Stomach (tissue), 8 donors: ENCODE measurements at regions not wholly inside any gene's neighbourhood (a gene's known extent, or its start where the extent isn't known, plus 50 kb on each side); places are given as distances from the start of the nearest gene placed in this dataset.

ENCODE experiments used
- DNase-seq, 2 donors: peaks; one replicate each; pipeline versions ENCODE4 v3.0.0 to v3.0.0-alpha.2; 2013 to 2019
- H3K27ac ChIP-seq, 5 donors: fragments of 200-600 bp in 4 of 5; sonication (generic) in 4 of 5; one replicate each; pipeline ENCODE4 v1.5.1; 2013 to 2019; ENCODE audit warnings: mild to moderate bottlenecking in 1 of 5, moderate library complexity in 1 of 5
- H3K27me3 ChIP-seq, 3 donors: fragments of 200-600 bp; sonication (generic); one replicate each; pipeline ENCODE4 v1.5.1; 2017 to 2019; ENCODE audit warnings: mixed run types in 1 of 3
- H3K36me3 ChIP-seq, 4 donors: fragments of 200-600 bp; sonication (generic); 1 replicate in 3 of 4; 2 replicates in 1 of 4; pipeline ENCODE4 v1.5.1; 2016 to 2019
- H3K4me1 ChIP-seq, 4 donors: fragments of 200-600 bp; sonication (generic); one replicate each; pipeline ENCODE4 v1.5.1; 2016 to 2019
- H3K4me3 ChIP-seq, 4 donors: fragments of 200-600 bp; sonication (generic) in 3 of 4; one replicate each; pipeline ENCODE4 v1.5.1; 2016 to 2019; ENCODE audit warnings: mild to moderate bottlenecking in 1 of 4
- H3K9me3 ChIP-seq, 4 donors: fragments of 200-600 bp; sonication (generic); one replicate each; pipeline ENCODE4 v1.5.1; 2016 to 2019
- CTCF ChIP-seq, 7 experiments: fragments of 450-650 bp in 4 of 7; fragments of 200-600 bp in 3 of 7; sonication (generic) in 3 of 7; IDR thresholded peaks; one replicate each; pipeline ENCODE4 v1.5.1; 2016 to 2019; ENCODE audit warnings: antibody characterized with exemption in 7 of 7, control low read depth in 2 of 7, mild to moderate bottlenecking in 1 of 7
- EP300 ChIP-seq: sonication (generic); formaldehyde crosslinking; IDR thresholded peaks from one replicate; pipeline ENCODE4 v1.6.1; 2017; ENCODE audit warnings: antibody characterized with exemption
- POLR2A ChIP-seq, 4 donors: fragments of 450-650 bp; IDR thresholded peaks; one replicate each; pipeline ENCODE4 v1.6.1; 2016; ENCODE audit warnings: antibody characterized with exemption in 4 of 4, control low read depth in 2 of 4, mild to moderate bottlenecking in 1 of 4, moderate library complexity in 1 of 4
- POLR2AphosphoS5 ChIP-seq, 3 donors: sonication (generic); formaldehyde crosslinking; IDR thresholded peaks; one replicate each; pipeline ENCODE4 v1.6.1; 2016; ENCODE audit warnings: antibody characterized with exemption in 3 of 3
- whole genome bisulfite sequencing, 5 donors: extraction: QIAGEN DNeasy Blood & Tissue Kit in 3 of 5; methylation state at CpG; one replicate each; pipeline versions ENCODE4 v1.1.5 to v1.1.7; 2013 to 2018; 5-methylcytosine and 5-hydroxymethylcytosine counted together
- intact Hi-C: fragments of 100-400 bp; cut with DNase I; formaldehyde crosslinking; loops from one replicate; pipeline ENCODE4 v1.15.1; 2023; ENCODE audit warnings: low total_unique reads
- donor health status: healthy with polysubstance abuse.
- donor health status: Bipolar disorder and iron deficiency.
- donor health status: healthy.

- DNase-seq: no peak
- H3K9me3 ChIP-seq: peaks cover 0 to 31% (median 0%) of the 10 kb centered on the region in 4 donors
- H3K27ac ChIP-seq: no peak overlapping the region
- TF ChIP-seq POLR2AphosphoS5 (IDR thresholded peaks at IDR 0.05): no peak
- no peak for TF ChIP-seq CTCF (IDR thresholded peaks at IDR 0.05)
- TF ChIP-seq POLR2A (IDR thresholded peaks at IDR 0.05): no peak
- no peak for TF ChIP-seq EP300
- no peaks in the 10 kb centered on the region for H3K36me3 ChIP-seq
- intact Hi-C loops: no loop called here
- H3K4me3 ChIP-seq: no peak overlapping the region
- WGBS, 5 donors: 56 to 71% (median 69%) methylated on average over 1 of the region's 1 CpG
- no peaks in the 10 kb centered on the region for H3K4me1 ChIP-seq
- H3K27me3 ChIP-seq: no peaks in the 10 kb centered on the region
These were observed 430.2 kb upstream of the SEL1L start for GRCh38 chr14:81963846-81964245.

GRCh38 chr14:81970307-81970706, 436.7 kb upstream of the SEL1L start:
- Histone ChIP-seq H3K4me3 (no peak overlapping the region), H3K27ac (no peak overlapping the region), H3K4me1 (no peaks in the 10 kb centered on the region), H3K27me3 (no peaks in the 10 kb centered on the region), H3K9me3 (peaks cover 0 to 48% (median 8%) of the 10 kb centered on the region in 4 donors), H3K36me3 (no peaks in the 10 kb centered on the region)
- WGBS, 5 donors: 32 to 56% (median 46%) methylated on average over 5 of the region's 5 CpGs
- DNase-seq: peak in 1 of 2 donors; percentile 2
- intact Hi-C loops: no loop called here
- TF ChIP-seq CTCF (IDR thresholded peaks at IDR 0.05) (no peak), POLR2A (IDR thresholded peaks at IDR 0.05) (no peak), EP300 (no peak), POLR2AphosphoS5 (IDR thresholded peaks at IDR 0.05) (no peak)

- DNase-seq: no peak
- intact Hi-C loops: no loop called here
- WGBS, 5 donors: 24 to 43% (median 33%) methylated on average over 2 of the region's 2 CpGs
These were observed 438.3 kb upstream of the SEL1L start for GRCh38 chr14:81971911-81972310.

GRCh38 chr14:81972601-81973000, 438.9 kb upstream of the SEL1L start:
- 76 to 95% (median 89%) methylated on average over 2 of the region's 2 CpGs for WGBS, 5 donors
- peaks cover 0 to 29% (median 8%) of the 10 kb centered on the region in 4 donors for H3K9me3 ChIP-seq

More at GRCh38 chr14:81971911-81972310, 438.3 kb upstream of the SEL1L start:
- Histone ChIP-seq H3K4me3 (no peak overlapping the region), H3K9me3 (peaks cover 0 to 36% (median 8%) of the 10 kb centered on the region in 4 donors), H3K27ac (no peak overlapping the region), H3K27me3 (no peaks in the 10 kb centered on the region), H3K36me3 (no peaks in the 10 kb centered on the region), H3K4me1 (no peaks in the 10 kb centered on the region)
- TF ChIP-seq POLR2A (IDR thresholded peaks at IDR 0.05): no peak
- TF ChIP-seq CTCF (IDR thresholded peaks at IDR 0.05): no peak
- no peak for TF ChIP-seq POLR2AphosphoS5 (IDR thresholded peaks at IDR 0.05)
- TF ChIP-seq EP300: no peak

GRCh38 chr14:81974543-81974942, 440.9 kb upstream of the SEL1L start:
- WGBS, 5 donors: 49 to 69% (median 60%) methylated on average over 2 of the region's 2 CpGs
- no peaks in the 10 kb centered on the region for H3K4me1 ChIP-seq
- H3K36me3 ChIP-seq: no peaks in the 10 kb centered on the region
- DNase-seq: no peak
- no peaks in the 10 kb centered on the region for H3K27me3 ChIP-seq
- intact Hi-C loops: no loop called here
- H3K9me3 ChIP-seq: peaks cover 0 to 9% (median 3%) of the 10 kb centered on the region in 4 donors
- no peak for TF ChIP-seq EP300
- no peak for TF ChIP-seq POLR2A (IDR thresholded peaks at IDR 0.05)
- no peak for TF ChIP-seq CTCF (IDR thresholded peaks at IDR 0.05)
- TF ChIP-seq POLR2AphosphoS5 (IDR thresholded peaks at IDR 0.05): no peak
- H3K4me3 ChIP-seq: no peak overlapping the region
- H3K27ac ChIP-seq: no peak overlapping the region

More at GRCh38 chr14:81972601-81973000, 438.9 kb upstream of the SEL1L start:
- H3K27ac ChIP-seq: no peak overlapping the region
- DNase-seq: no peak
- no peak overlapping the region for H3K4me3 ChIP-seq
- intact Hi-C loops: no loop called here
- H3K36me3 ChIP-seq: no peaks in the 10 kb centered on the region
- TF ChIP-seq POLR2A (IDR thresholded peaks at IDR 0.05): no peak
- H3K4me1 ChIP-seq: no peaks in the 10 kb centered on the region
- no peaks in the 10 kb centered on the region for H3K27me3 ChIP-seq
